HEK293T (cell line): ENCODE measurements at regions not wholly inside any gene's neighbourhood (a gene's known extent, or its start where the extent isn't known, plus 50 kb on each side); places are given as distances from the start of the nearest gene placed in this dataset.

Experiments used
- CTCF ChIA-PET: fragments of 350-600 bp; formaldehyde crosslinking; extraction: SDS; loops from one replicate; lab custom pipeline; 2021; ENCODE audit warnings: antibody characterized with exemption, inconsistent platforms; lab: Yijun Ruan, JAX
- POLR2A ChIA-PET: fragments of 350-600 bp; formaldehyde crosslinking; extraction: SDS; loops from one replicate; lab custom pipeline; 2020; ENCODE audit warnings: antibody characterized with exemption, inconsistent platforms; lab: Yijun Ruan, JAX
- DNase-seq: peaks from one replicate; pipeline ENCODE4 v3.0.0; 2012; ENCODE audit warnings: mixed read lengths; ENCODE audit errors: extremely low spot score
- ARNT ChIP-seq: fragments of 450-650 bp; IDR thresholded peaks from 2 replicates; pipeline ENCODE4 v1.6.1; 2017; ENCODE audit warnings: mild to moderate bottlenecking
- BHLHE40 ChIP-seq: fragments of 450-650 bp; IDR thresholded peaks from 2 replicates; pipeline ENCODE4 v1.6.1; 2016; ENCODE audit warnings: mild to moderate bottlenecking, moderate library complexity, borderline replicate concordance
- CTBP1 ChIP-seq: fragments of 450-650 bp; IDR thresholded peaks from 2 replicates; pipeline ENCODE4 v1.6.1; 2016; ENCODE audit warnings: borderline replicate concordance
- ELF4 ChIP-seq: fragments of 450-650 bp; IDR thresholded peaks from 2 replicates; pipeline ENCODE4 v1.6.1; 2017; ENCODE audit warnings: antibody characterized with exemption
- FOXA1 ChIP-seq: fragments of 450-650 bp; IDR thresholded peaks from 2 replicates; pipeline ENCODE4 v1.6.1; 2016; ENCODE audit warnings: mild to moderate bottlenecking
- FOXK2 ChIP-seq: fragments of 450-650 bp; IDR thresholded peaks from 2 replicates; pipeline ENCODE4 v1.6.1; 2016; ENCODE audit warnings: mild to moderate bottlenecking
- FOXM1 ChIP-seq: fragments of 450-650 bp; IDR thresholded peaks from 2 replicates; pipeline ENCODE4 v1.6.1; 2017; ENCODE audit warnings: mild to moderate bottlenecking, borderline replicate concordance
- HDGF ChIP-seq: fragments of 450-650 bp; IDR thresholded peaks from 2 replicates; pipeline ENCODE4 v1.6.1; 2017; ENCODE audit warnings: antibody characterized with exemption, borderline replicate concordance
- L3MBTL2 ChIP-seq: fragments of 450-650 bp; conservative IDR thresholded peaks from 2 replicates; pipeline ENCODE4 v1.6.1; 2016; ENCODE audit warnings: mild to moderate bottlenecking
- LEF1 ChIP-seq: fragments of 450-650 bp; IDR thresholded peaks from 2 replicates; pipeline ENCODE4 v1.6.1; 2017; ENCODE audit warnings: mild to moderate bottlenecking, borderline replicate concordance
- NFRKB ChIP-seq: fragments of 450-650 bp; IDR thresholded peaks from 2 replicates; pipeline ENCODE4 v1.6.1; 2016; ENCODE audit warnings: mild to moderate bottlenecking, moderate library complexity
- SP1 ChIP-seq: fragments of 450-650 bp; IDR thresholded peaks from 2 replicates; pipeline ENCODE4 v1.6.1; 2017
- SUZ12 ChIP-seq: fragments of 450-650 bp; IDR thresholded peaks from 2 replicates; pipeline ENCODE4 v1.6.1; 2016; ENCODE audit warnings: mild to moderate bottlenecking
- TARDBP ChIP-seq: fragments of 450-650 bp; IDR thresholded peaks from 2 replicates; pipeline ENCODE4 v1.6.1; 2016
- ZNF384 ChIP-seq: fragments of 450-650 bp; IDR thresholded peaks from 2 replicates; pipeline ENCODE4 v1.6.1; 2016
- TF ChIP-seq, protein P1 (sequence below): fragments of 450-650 bp; IDR thresholded peaks from 2 replicates; pipeline ENCODE4 v1.6.1; 2016

- ChIA-PET POLR2A (no interaction called here), CTCF (no interaction called here)
- TF ChIP-seq TARDBP, result no peak
- TF ChIP-seq FOXK2, result no peak
- TF ChIP-seq HDGF, result no peak
- TF ChIP-seq SUZ12, result no peak
- TF ChIP-seq NFRKB, result no peak
- TF ChIP-seq L3MBTL2, result no peak
- no peak for TF ChIP-seq LEF1
- no peak for DNase-seq
These were observed 435.1 kb upstream of the GOT2 start for GRCh38 chr16:59169168-59169567.

DNA sequence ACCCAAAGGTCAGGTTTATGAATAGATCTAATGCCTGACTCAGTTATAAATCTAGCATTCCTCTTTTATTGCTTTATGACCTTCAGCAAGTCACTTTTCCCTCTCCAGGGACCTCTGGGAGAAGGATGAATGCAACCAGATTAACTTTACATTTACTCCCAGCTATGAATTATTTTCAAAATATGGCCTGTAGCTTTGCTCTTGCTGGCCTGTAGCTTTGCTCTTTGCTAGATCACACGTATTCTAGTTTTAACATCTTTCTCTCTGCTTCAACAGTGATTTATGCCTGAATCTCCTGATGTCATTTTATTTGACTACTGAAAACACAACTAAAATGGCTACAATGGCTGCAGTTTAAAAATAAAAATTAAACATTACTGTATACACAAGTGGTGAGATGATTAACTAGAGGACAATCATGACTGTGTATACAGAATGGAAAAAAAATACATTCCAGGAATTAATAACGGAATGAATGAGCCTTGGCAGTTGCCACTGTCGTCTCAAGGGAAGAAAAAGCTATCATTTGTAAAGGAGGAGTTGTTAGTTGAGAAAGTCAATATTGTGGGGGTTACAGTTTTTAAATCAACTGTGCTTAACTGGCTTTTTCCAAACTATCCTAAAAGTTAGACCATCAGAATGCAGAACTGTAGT lies 434.5 kb upstream of the GOT2 start:
- TF ChIP-seq SP1 (no peak), ARNT (no peak), ELF4 (no peak), ZNF384 (no peak), FOXA1 (no peak), L3MBTL2 (no peak), FOXM1 (no peak), SUZ12 (no peak), CTBP1 (no peak), LEF1 (no peak), FOXK2 (no peak), TARDBP (no peak), NFRKB (no peak), HDGF (no peak), BHLHE40 (no peak)
- TF ChIP-seq, protein P1, sequence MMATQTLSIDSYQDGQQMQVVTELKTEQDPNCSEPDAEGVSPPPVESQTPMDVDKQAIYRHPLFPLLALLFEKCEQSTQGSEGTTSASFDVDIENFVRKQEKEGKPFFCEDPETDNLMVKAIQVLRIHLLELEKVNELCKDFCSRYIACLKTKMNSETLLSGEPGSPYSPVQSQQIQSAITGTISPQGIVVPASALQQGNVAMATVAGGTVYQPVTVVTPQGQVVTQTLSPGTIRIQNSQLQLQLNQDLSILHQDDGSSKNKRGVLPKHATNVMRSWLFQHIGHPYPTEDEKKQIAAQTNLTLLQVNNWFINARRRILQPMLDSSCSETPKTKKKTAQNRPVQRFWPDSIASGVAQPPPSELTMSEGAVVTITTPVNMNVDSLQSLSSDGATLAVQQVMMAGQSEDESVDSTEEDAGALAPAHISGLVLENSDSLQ, result no peak
- ChIA-PET POLR2A (no interaction called here), CTCF (no interaction called here)
- no peak for DNase-seq

DNA sequence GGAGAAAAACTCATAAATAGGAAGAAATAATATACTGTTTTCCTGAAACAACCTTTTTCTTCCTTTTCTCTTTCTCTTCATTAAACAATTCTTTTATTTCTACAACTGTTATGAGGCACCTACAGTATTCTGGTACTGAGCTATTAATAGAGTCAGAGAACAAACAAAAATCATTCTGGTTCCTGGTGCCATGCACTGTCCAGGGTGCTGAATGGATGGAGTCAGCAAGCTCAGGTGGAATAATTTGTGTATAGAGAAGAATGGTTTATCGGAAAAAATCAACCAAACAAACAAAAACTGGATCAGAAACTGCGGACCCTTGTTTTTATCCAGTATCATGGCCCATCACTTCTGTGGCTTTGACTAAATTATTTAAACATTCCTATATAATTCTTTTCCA lies 430.3 kb upstream of the GOT2 start:
- TF ChIP-seq FOXK2, result no peak
- no peak for TF ChIP-seq ELF4
- TF ChIP-seq LEF1, result no peak
- TF ChIP-seq HDGF, result no peak
- DNase-seq, result no peak
- CTCF ChIA-PET, result no interaction called here
- POLR2A ChIA-PET, result no interaction called here

DNA sequence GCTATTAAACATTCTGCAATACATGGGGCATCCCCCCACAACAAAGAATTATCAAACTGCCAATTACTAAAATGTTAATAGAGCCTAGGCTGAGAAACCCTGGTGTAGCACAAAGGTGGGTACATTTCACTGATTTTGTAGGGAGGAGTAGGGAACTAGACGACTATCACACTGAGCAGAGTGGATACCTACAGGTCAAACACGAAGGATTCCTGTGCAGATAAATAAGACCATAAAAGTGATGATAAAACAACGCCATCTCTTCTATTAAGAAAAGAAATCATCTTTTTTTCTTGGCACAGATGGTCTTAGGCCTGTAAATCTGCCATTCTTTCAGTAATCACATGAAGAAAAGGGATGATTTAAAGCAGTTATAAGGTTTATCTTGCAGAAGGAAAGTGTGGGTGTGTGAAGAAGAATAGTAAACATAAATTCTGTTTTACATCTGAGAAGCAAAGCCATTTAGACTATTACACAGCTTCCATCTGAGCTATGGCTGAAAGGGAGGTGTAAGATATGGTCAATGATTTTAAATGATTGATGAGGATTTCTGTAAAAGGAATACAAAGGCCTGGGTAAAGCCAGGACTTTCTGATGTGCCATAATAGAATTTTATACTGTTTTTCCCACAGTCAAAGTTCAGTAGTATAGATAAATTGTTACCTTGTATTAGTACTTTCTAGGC lies 429.4 kb upstream of the GOT2 start:
- CTCF ChIA-PET, result no interaction called here
- TF ChIP-seq SUZ12 (no peak), CTBP1 (no peak), FOXA1 (no peak), ARNT (no peak), ZNF384 (no peak)
- no peak for DNase-seq
- POLR2A ChIA-PET, result no interaction called here

- ChIA-PET POLR2A (no interaction called here), CTCF (no interaction called here)
- TF ChIP-seq ELF4, result no peak
- no peak for TF ChIP-seq SP1
- no peak for TF ChIP-seq BHLHE40
- no peak for TF ChIP-seq CTBP1
- TF ChIP-seq LEF1, result no peak
- no peak for TF ChIP-seq NFRKB
- no peak for TF ChIP-seq FOXM1
- TF ChIP-seq FOXA1, result no peak
- TF ChIP-seq, protein P1, result no peak
- no peak for TF ChIP-seq FOXK2
- TF ChIP-seq ZNF384, result no peak
- no peak for TF ChIP-seq TARDBP
- TF ChIP-seq HDGF, result no peak
- TF ChIP-seq SUZ12, result no peak
- no peak for TF ChIP-seq L3MBTL2
- TF ChIP-seq ARNT, result no peak
- DNase-seq, result no peak
These were observed 427.6 kb upstream of the GOT2 start for GRCh38 chr16:59161679-59162078.

- DNase-seq, result no peak
- ChIA-PET POLR2A (no interaction called here), CTCF (no interaction called here)
- TF ChIP-seq ARNT (no peak), SP1 (no peak), ZNF384 (no peak), HDGF (no peak), ELF4 (no peak), FOXM1 (no peak), TARDBP (no peak), FOXA1 (no peak), NFRKB (no peak), BHLHE40 (no peak), L3MBTL2 (no peak), LEF1 (no peak), CTBP1 (no peak), SUZ12 (no peak), FOXK2 (no peak)
- TF ChIP-seq, protein P1, result no peak
These were observed 420.2 kb upstream of the GOT2 start for GRCh38 chr16:59154295-59154694.
